ENCODE measurements at regions not wholly inside any gene's neighbourhood (a gene's known extent, or its start where the extent isn't known, plus 50 kb on each side); places are given as distances from the start of the nearest gene placed in this dataset.
A peak's percentile ranks its signal among the peaks of the same experiment; 100 is the strongest.

GRCh38 chr3:44055951-44056350, 185.7 kb upstream of the TOPAZ1 start (continued):
- TF ChIP-seq, protein P1, sequence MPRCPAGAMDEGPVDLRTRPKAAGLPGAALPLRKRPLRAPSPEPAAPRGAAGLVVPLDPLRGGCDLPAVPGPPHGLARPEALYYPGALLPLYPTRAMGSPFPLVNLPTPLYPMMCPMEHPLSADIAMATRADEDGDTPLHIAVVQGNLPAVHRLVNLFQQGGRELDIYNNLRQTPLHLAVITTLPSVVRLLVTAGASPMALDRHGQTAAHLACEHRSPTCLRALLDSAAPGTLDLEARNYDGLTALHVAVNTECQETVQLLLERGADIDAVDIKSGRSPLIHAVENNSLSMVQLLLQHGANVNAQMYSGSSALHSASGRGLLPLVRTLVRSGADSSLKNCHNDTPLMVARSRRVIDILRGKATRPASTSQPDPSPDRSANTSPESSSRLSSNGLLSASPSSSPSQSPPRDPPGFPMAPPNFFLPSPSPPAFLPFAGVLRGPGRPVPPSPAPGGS (IDR thresholded peaks at IDR 0.05; ENCODE audit: borderline replicate concordance, insufficient read depth, low read depth, low read length, poor library complexity, severe bottlenecking): no peak
- TF ChIP-seq EP300 (IDR thresholded peaks at IDR 0.05; ENCODE audit: borderline replicate concordance in 1 of 2, control insufficient read depth in 1 of 2, low read depth in 2 of 2, low read length in 2 of 2) (no peak), HDGF (IDR thresholded peaks at IDR 0.05) (no peak), PAX8 (IDR thresholded peaks at IDR 0.05) (no peak), STAT3 (IDR thresholded peaks at IDR 0.05; ENCODE audit: low read depth, low read length) (no peak)

GRCh38 chr3:44056446-44057240, 185.0 kb upstream of the TOPAZ1 start:
- intact Hi-C loops (cut with micrococcal nuclease; ENCODE audit: unreplicated experiment): no loop called here
- in situ Hi-C loops (cut with MboI): no loop called here
- no peaks in the 10 kb centered on the region for H3K27me3 ChIP-seq (replicated peaks in 1 of 2; ENCODE audit: control insufficient read depth in 2 of 2, insufficient read depth in 2 of 2, low read length in 1 of 2)
- ChIA-PET POLR2A (interaction anchor here (0.7 to 1.3 kb wide), 2 partner anchors 8 to 11 kb away, joined by 3 to 5 read pairs; no protein-coding TSS in a partner anchor), SMC1A (ENCODE audit: uncharacterized antibody, unreplicated experiment) (interaction anchor here (0.6 to 1.3 kb wide), 3 partner anchors 11 to 1573 kb away, joined by 4 to 6 read pairs (median 4); no protein-coding TSS in a partner anchor), RAD21 (ENCODE audit: unreplicated experiment) (interaction anchor here (1.0 to 1.1 kb wide), 2 partner anchors 11 to 48 kb away, joined by 3 to 7 read pairs; no protein-coding TSS in a partner anchor), CTCF (no interaction called here)
- peaks cover 50% of the 10 kb centered on the region for H3K4me1 ChIP-seq (ENCODE audit: control insufficient read depth, insufficient read depth, low read length)
- no peaks in the 10 kb centered on the region for H3K9me3 ChIP-seq (replicated peaks; ENCODE audit: control insufficient read depth, insufficient read depth, low read length)
- TF ChIP-seq YY1 (IDR thresholded peaks at IDR 0.05; ENCODE audit: low read depth, low read length) (0 out of 2 replicates have a peak, but pooled peaks have one; percentile 14), NR2C1 (IDR thresholded peaks at IDR 0.05) (no peak), SP1 (IDR thresholded peaks at IDR 0.05; ENCODE audit: low read depth, low read length) (no peak), DPF2 (IDR thresholded peaks at IDR 0.05) (no peak)
- TF ChIP-seq, protein P2, sequence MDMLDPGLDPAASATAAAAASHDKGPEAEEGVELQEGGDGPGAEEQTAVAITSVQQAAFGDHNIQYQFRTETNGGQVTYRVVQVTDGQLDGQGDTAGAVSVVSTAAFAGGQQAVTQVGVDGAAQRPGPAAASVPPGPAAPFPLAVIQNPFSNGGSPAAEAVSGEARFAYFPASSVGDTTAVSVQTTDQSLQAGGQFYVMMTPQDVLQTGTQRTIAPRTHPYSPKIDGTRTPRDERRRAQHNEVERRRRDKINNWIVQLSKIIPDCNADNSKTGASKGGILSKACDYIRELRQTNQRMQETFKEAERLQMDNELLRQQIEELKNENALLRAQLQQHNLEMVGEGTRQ (IDR thresholded peaks at IDR 0.05; ENCODE audit: borderline replicate concordance, low read depth, low read length): no peak
- TF ChIP-seq, protein P3, sequence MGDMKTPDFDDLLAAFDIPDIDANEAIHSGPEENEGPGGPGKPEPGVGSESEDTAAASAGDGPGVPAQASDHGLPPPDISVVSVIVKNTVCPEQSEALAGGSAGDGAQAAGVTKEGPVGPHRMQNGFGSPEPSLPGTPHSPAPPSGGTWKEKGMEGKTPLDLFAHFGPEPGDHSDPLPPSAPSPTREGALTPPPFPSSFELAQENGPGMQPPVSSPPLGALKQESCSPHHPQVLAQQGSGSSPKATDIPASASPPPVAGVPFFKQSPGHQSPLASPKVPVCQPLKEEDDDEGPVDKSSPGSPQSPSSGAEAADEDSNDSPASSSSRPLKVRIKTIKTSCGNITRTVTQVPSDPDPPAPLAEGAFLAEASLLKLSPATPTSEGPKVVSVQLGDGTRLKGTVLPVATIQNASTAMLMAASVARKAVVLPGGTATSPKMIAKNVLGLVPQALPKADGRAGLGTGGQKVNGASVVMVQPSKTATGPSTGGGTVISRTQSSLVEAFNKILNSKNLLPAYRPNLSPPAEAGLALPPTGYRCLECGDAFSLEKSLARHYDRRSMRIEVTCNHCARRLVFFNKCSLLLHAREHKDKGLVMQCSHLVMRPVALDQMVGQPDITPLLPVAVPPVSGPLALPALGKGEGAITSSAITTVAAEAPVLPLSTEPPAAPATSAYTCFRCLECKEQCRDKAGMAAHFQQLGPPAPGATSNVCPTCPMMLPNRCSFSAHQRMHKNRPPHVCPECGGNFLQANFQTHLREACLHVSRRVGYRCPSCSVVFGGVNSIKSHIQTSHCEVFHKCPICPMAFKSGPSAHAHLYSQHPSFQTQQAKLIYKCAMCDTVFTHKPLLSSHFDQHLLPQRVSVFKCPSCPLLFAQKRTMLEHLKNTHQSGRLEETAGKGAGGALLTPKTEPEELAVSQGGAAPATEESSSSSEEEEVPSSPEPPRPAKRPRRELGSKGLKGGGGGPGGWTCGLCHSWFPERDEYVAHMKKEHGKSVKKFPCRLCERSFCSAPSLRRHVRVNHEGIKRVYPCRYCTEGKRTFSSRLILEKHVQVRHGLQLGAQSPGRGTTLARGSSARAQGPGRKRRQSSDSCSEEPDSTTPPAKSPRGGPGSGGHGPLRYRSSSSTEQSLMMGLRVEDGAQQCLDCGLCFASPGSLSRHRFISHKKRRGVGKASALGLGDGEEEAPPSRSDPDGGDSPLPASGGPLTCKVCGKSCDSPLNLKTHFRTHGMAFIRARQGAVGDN (IDR thresholded peaks at IDR 0.05): no peak
- no peak overlapping the region for H3K9ac ChIP-seq (ENCODE audit: control insufficient read depth, insufficient read depth, low read length)
- H3K4me2 ChIP-seq (ENCODE audit: control insufficient read depth, insufficient read depth): no peak overlapping the region
- no peak overlapping the region for H3K4me3 ChIP-seq
- no TSS peak for BruUV-seq (replicated peaks)
- peaks cover 20% of the 10 kb centered on the region for H3K79me2 ChIP-seq (ENCODE audit: control insufficient read depth, insufficient read depth, low read length)
- FAIRE-seq (no peak), ATAC-seq (no peak), DNase-seq (ENCODE audit: low read depth, low spot score) (no peak)
- WGBS (ENCODE audit: insufficient coverage, insufficient replicate concordance, low lambda C conversion rate, missing lambda C conversion rate): 90% methylated on average over 10 of the region's 10 CpGs
- no peaks in the 10 kb centered on the region for H4K20me1 ChIP-seq (ENCODE audit: control insufficient read depth, insufficient read depth)
- no peak overlapping the region for H2AFZ ChIP-seq (ENCODE audit: control insufficient read depth, low read depth, low read length)
- peak overlapping the region; percentile 30 for H3K27ac ChIP-seq (ENCODE audit: control insufficient read depth, insufficient read depth)
- no peaks in the 10 kb centered on the region; a peak in 1 of 4 replicates for H3K36me3 ChIP-seq (ENCODE audit: control insufficient read depth in 2 of 2, insufficient read depth in 2 of 2, low read length in 1 of 2)
